Liver (tissue), 8 donors: ENCODE measurements at regions not wholly inside any gene's neighbourhood (a gene's known extent, or its start where the extent isn't known, plus 50 kb on each side); places are given as distances from the start of the nearest gene placed in this dataset.

ENCODE experiments used
- DNase-seq: peaks from one replicate; pipeline ENCODE4 v3.0.0-alpha.2; 2017; ENCODE audit warnings: low spot score
- H3K27ac ChIP-seq, 2 donors: one replicate each; pipeline ENCODE4 v1.7.0; 2013; ENCODE audit warnings: inconsistent platforms in 2 of 2, low read length in 2 of 2, control low read depth in 1 of 2, low read depth in 1 of 2, mild to moderate bottlenecking in 1 of 2
- H3K27me3 ChIP-seq, 4 donors: one replicate each; pipeline versions ENCODE4 v1.6.1 to v1.7.0; 2013; ENCODE audit warnings: low read length in 3 of 4, inconsistent platforms in 1 of 4, mild to moderate bottlenecking in 1 of 4, moderate library complexity in 1 of 4; ENCODE audit not compliant: control insufficient read depth in 4 of 4, insufficient read depth in 4 of 4
- H3K36me3 ChIP-seq, 4 donors: one replicate each; pipeline versions ENCODE4 v1.6.1 to v1.7.0; 2013; ENCODE audit warnings: low read length in 3 of 4, mild to moderate bottlenecking in 3 of 4, low read depth in 1 of 4, moderate library complexity in 1 of 4; ENCODE audit not compliant: control insufficient read depth in 4 of 4, insufficient read depth in 3 of 4
- H3K4me1 ChIP-seq, 4 donors: one replicate each; pipeline versions ENCODE4 v1.6.1 to v1.7.0; 2013; ENCODE audit warnings: low read length in 3 of 4, mild to moderate bottlenecking in 3 of 4, moderate library complexity in 1 of 4; ENCODE audit not compliant: control insufficient read depth in 4 of 4, insufficient read depth in 4 of 4
- H3K4me3 ChIP-seq, 3 donors: one replicate each; pipeline versions ENCODE4 v1.6.1 to v1.7.0; 2013; ENCODE audit warnings: low read length in 3 of 3, control low read depth in 1 of 3, low read depth in 1 of 3, mild to moderate bottlenecking in 1 of 3
- H3K9ac ChIP-seq, 2 donors: one replicate each; pipeline ENCODE4 v1.7.0; 2013; ENCODE audit warnings: low read length in 2 of 2, mild to moderate bottlenecking in 2 of 2, moderate library complexity in 2 of 2, control low read depth in 1 of 2, low read depth in 1 of 2
- H3K9me3 ChIP-seq, 4 donors: one replicate each; pipeline versions ENCODE4 v1.6.1 to v1.7.0; 2013; ENCODE audit warnings: low read length in 3 of 4; ENCODE audit not compliant: control insufficient read depth in 4 of 4
- EGR1 ChIP-seq, 2 donors: IDR thresholded peaks; 2 replicates each; pipeline ENCODE4 v1.6.1; 2016 to 2018; ENCODE audit warnings: antibody characterized with exemption in 2 of 2, low read depth in 2 of 2
- FOXA1 ChIP-seq: IDR thresholded peaks from 2 replicates; pipeline ENCODE4 v1.6.1; 2016; ENCODE audit warnings: antibody characterized with exemption
- FOXA2 ChIP-seq: IDR thresholded peaks from 2 replicates; pipeline ENCODE4 v1.6.1; 2016; ENCODE audit warnings: antibody characterized with exemption
- GABPA ChIP-seq, 2 donors: IDR thresholded peaks in 1 of 2; conservative IDR thresholded peaks in 1 of 2; 2 replicates each; pipeline ENCODE4 v1.6.1; 2016; ENCODE audit warnings: antibody characterized with exemption in 2 of 2, mild to moderate bottlenecking in 1 of 2, moderate library complexity in 1 of 2
- HNF4A ChIP-seq, 2 donors: conservative IDR thresholded peaks; 2 replicates each; pipeline ENCODE4 v1.6.1; 2016; ENCODE audit warnings: antibody characterized with exemption in 2 of 2, mild to moderate bottlenecking in 2 of 2
- HNF4G ChIP-seq: IDR thresholded peaks from 2 replicates; pipeline ENCODE4 v1.6.1; 2016; ENCODE audit warnings: antibody characterized with exemption
- JUND ChIP-seq, 2 donors: IDR thresholded peaks; 2 replicates each; pipeline ENCODE4 v1.6.1; 2016; ENCODE audit warnings: antibody characterized with exemption in 2 of 2
- NR2F2 ChIP-seq: IDR thresholded peaks from 2 replicates; pipeline ENCODE4 v1.6.1; 2016; ENCODE audit warnings: antibody characterized with exemption
- RAD21 ChIP-seq, 2 donors: IDR thresholded peaks; 2 replicates each; pipeline ENCODE4 v1.6.1; 2016; ENCODE audit warnings: antibody characterized with exemption in 2 of 2, mild to moderate bottlenecking in 2 of 2
- RXRA ChIP-seq, 2 donors: IDR thresholded peaks; 2 replicates each; pipeline ENCODE4 v1.6.1; 2017 to 2018; ENCODE audit warnings: antibody characterized with exemption in 2 of 2, mild to moderate bottlenecking in 1 of 2
- SP1 ChIP-seq: IDR thresholded peaks from 2 replicates; pipeline ENCODE4 v1.6.1; 2018; ENCODE audit warnings: antibody characterized with exemption, mild to moderate bottlenecking
- TAF1 ChIP-seq: conservative IDR thresholded peaks from 2 replicates; pipeline ENCODE4 v1.6.1; 2016; ENCODE audit warnings: antibody characterized with exemption, mild to moderate bottlenecking
- WGBS: extraction: QIAGEN DNeasy Blood & Tissue Kit; methylation state at CpG from one replicate; pipeline ENCODE4 v1.1.7; 2013; 5-methylcytosine and 5-hydroxymethylcytosine counted together
- TF ChIP-seq, protein P1 (sequence below): IDR thresholded peaks from 2 replicates; pipeline ENCODE4 v1.6.1; 2016; ENCODE audit warnings: antibody characterized with exemption
- TF ChIP-seq, protein P2 (sequence below): IDR thresholded peaks from 2 replicates; pipeline ENCODE4 v1.6.1; 2016; ENCODE audit warnings: antibody characterized with exemption
- TF ChIP-seq, protein P3 (sequence below): fragments of 150-350 bp; IDR thresholded peaks from 2 replicates; pipeline ENCODE4 v1.5.1; 2017; ENCODE audit warnings: improper control_type of control experiment, low read depth, low read length; ENCODE audit not compliant: missing input control
- TF ChIP-seq, protein P4 (sequence below): IDR thresholded peaks from 2 replicates; pipeline ENCODE4 v1.6.1; 2016; ENCODE audit warnings: antibody characterized with exemption
- TF ChIP-seq, protein P5 (sequence below): IDR thresholded peaks from 2 replicates; pipeline ENCODE4 v1.6.1; 2016; ENCODE audit warnings: antibody characterized with exemption, mild to moderate bottlenecking
- donor health status: healthy.
- donor health status: healthy.
- donor health status: healthy.
- donor health status: healthy.
- donor health status: healthy.

DNA sequence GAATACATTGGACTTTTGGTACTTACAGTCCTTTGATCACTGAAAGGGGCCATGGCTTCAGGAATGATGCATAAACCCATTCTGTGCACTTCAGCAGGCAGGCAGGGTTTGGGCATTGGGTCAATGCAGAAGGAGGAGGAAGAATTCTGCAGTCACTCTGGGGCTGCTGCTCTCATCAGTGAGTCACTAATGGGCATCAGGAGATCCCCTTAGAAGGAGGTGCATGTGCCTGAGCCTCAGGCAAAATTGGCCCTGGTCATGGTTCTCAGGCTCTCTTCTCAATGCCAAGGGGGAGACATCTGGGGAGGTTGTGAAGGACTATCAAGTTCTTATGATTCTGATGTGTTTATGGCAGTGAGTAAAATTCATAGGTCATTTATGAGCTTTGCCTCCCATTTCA is 52.0 kb upstream of the TNP1 start (continued):
- TF ChIP-seq, protein P1, sequence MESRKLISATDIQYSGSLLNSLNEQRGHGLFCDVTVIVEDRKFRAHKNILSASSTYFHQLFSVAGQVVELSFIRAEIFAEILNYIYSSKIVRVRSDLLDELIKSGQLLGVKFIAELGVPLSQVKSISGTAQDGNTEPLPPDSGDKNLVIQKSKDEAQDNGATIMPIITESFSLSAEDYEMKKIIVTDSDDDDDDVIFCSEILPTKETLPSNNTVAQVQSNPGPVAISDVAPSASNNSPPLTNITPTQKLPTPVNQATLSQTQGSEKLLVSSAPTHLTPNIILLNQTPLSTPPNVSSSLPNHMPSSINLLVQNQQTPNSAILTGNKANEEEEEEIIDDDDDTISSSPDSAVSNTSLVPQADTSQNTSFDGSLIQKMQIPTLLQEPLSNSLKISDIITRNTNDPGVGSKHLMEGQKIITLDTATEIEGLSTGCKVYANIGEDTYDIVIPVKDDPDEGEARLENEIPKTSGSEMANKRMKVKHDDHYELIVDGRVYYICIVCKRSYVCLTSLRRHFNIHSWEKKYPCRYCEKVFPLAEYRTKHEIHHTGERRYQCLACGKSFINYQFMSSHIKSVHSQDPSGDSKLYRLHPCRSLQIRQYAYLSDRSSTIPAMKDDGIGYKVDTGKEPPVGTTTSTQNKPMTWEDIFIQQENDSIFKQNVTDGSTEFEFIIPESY: no peak
- TF ChIP-seq GABPA (IDR thresholded peaks at IDR 0.05 in 1 of 2, conservative IDR thresholded peaks at IDR 0.05 in 1 of 2) (no peak), RXRA (IDR thresholded peaks at IDR 0.05) (no peak), EGR1 (IDR thresholded peaks at IDR 0.05; ENCODE audit: low read depth in 2 of 2) (no peak)

DNA sequence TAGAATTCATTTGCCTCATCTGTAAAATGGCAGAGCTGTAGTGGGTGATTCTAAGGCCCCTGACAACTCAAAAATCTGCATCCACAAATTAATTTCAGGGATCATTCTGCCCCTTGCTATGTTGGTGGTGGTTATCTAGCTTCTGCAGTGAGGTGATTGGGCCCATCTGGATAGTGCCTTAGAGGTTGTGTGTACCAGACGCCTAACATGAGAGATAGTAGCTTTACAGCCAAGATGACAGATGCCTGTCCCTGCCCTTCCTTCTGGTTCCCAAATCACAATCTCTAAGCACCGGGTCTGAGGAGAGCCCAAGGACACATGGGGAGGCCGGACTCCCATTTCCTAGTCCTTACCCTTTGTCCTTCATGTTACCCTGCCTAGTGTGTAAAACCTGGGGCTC is 51.1 kb upstream of the TNP1 start:
- Histone ChIP-seq H3K36me3 (no peaks in the 10 kb centered on the region), H3K9me3 (no peaks in the 10 kb centered on the region), H3K4me1 (no peaks in the 10 kb centered on the region), H3K4me3 (no peak overlapping the region), H3K27ac (no peak overlapping the region), H3K27me3 (no peaks in the 10 kb centered on the region), H3K9ac (no peak overlapping the region)
- WGBS: 83% methylated on average over 3 of the region's 3 CpGs
- DNase-seq: no peak
- TF ChIP-seq, protein P2, sequence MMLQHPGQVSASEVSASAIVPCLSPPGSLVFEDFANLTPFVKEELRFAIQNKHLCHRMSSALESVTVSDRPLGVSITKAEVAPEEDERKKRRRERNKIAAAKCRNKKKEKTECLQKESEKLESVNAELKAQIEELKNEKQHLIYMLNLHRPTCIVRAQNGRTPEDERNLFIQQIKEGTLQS: no peak
- TF ChIP-seq NR2F2 (no peak), TAF1 (no peak), EGR1 (IDR thresholded peaks at IDR 0.05; ENCODE audit: low read depth in 2 of 2) (no peak), FOXA1 (no peak), RXRA (IDR thresholded peaks at IDR 0.05) (no peak), HNF4G (no peak), FOXA2 (no peak), GABPA (IDR thresholded peaks at IDR 0.05 in 1 of 2, conservative IDR thresholded peaks at IDR 0.05 in 1 of 2) (no peak), JUND (IDR thresholded peaks at IDR 0.05) (no peak), SP1 (no peak), RAD21 (IDR thresholded peaks at IDR 0.05) (no peak), HNF4A (conservative IDR thresholded peaks at IDR 0.05) (no peak)
- TF ChIP-seq, protein P1: no peak
- TF ChIP-seq, protein P3, sequence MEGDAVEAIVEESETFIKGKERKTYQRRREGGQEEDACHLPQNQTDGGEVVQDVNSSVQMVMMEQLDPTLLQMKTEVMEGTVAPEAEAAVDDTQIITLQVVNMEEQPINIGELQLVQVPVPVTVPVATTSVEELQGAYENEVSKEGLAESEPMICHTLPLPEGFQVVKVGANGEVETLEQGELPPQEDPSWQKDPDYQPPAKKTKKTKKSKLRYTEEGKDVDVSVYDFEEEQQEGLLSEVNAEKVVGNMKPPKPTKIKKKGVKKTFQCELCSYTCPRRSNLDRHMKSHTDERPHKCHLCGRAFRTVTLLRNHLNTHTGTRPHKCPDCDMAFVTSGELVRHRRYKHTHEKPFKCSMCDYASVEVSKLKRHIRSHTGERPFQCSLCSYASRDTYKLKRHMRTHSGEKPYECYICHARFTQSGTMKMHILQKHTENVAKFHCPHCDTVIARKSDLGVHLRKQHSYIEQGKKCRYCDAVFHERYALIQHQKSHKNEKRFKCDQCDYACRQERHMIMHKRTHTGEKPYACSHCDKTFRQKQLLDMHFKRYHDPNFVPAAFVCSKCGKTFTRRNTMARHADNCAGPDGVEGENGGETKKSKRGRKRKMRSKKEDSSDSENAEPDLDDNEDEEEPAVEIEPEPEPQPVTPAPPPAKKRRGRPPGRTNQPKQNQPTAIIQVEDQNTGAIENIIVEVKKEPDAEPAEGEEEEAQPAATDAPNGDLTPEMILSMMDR: no peak
- TF ChIP-seq, protein P4, sequence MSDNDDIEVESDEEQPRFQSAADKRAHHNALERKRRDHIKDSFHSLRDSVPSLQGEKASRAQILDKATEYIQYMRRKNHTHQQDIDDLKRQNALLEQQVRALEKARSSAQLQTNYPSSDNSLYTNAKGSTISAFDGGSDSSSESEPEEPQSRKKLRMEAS: no peak
- TF ChIP-seq, protein P5, sequence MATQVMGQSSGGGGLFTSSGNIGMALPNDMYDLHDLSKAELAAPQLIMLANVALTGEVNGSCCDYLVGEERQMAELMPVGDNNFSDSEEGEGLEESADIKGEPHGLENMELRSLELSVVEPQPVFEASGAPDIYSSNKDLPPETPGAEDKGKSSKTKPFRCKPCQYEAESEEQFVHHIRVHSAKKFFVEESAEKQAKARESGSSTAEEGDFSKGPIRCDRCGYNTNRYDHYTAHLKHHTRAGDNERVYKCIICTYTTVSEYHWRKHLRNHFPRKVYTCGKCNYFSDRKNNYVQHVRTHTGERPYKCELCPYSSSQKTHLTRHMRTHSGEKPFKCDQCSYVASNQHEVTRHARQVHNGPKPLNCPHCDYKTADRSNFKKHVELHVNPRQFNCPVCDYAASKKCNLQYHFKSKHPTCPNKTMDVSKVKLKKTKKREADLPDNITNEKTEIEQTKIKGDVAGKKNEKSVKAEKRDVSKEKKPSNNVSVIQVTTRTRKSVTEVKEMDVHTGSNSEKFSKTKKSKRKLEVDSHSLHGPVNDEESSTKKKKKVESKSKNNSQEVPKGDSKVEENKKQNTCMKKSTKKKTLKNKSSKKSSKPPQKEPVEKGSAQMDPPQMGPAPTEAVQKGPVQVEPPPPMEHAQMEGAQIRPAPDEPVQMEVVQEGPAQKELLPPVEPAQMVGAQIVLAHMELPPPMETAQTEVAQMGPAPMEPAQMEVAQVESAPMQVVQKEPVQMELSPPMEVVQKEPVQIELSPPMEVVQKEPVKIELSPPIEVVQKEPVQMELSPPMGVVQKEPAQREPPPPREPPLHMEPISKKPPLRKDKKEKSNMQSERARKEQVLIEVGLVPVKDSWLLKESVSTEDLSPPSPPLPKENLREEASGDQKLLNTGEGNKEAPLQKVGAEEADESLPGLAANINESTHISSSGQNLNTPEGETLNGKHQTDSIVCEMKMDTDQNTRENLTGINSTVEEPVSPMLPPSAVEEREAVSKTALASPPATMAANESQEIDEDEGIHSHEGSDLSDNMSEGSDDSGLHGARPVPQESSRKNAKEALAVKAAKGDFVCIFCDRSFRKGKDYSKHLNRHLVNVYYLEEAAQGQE: no peak
